GM12878 (cell line): ENCODE measurements at regions not wholly inside any gene's neighbourhood (a gene's known extent, or its start where the extent isn't known, plus 50 kb on each side); places are given as distances from the start of the nearest gene placed in this dataset.

Source experiments
- ATAC-seq: fragments of 200-7000 bp; cut with Tn5 transposase; 3 replicates; pipeline ENCODE4 v1.9.1; 2020; ENCODE audit warnings: mild to moderate bottlenecking, moderate library complexity
- BruUV-seq: library from RNA; stranded (reverse); fragments of 400-500 nt; replicated peaks from 2 replicates; lab custom pipeline; 2021; lab: Mats Ljungman, UMichigan
- CTCF ChIA-PET: fragments of 300-600 bp; sonication (Branson Sonifier 250); formaldehyde crosslinking; extraction: SDS; loops from one replicate; lab custom pipeline; 2021; ENCODE audit warnings: inconsistent platforms; lab: Yijun Ruan, JAX
- POLR2A ChIA-PET: fragments of 350-600 bp; formaldehyde crosslinking; extraction: SDS; loops from one replicate; lab custom pipeline; 2021; ENCODE audit warnings: inconsistent platforms; lab: Charles Lee
- RAD21 ChIA-PET: fragments of 300-600 bp; sonication (Branson Sonifier 250); formaldehyde crosslinking; loops from one replicate; lab custom pipeline; 2023; ENCODE audit warnings: antibody characterized with exemption; ENCODE audit not compliant: unreplicated experiment; lab: Charles Lee
- SMC1A ChIA-PET: fragments of 300-600 bp; sonication (Branson Sonifier 250); formaldehyde crosslinking; loops from one replicate; lab custom pipeline; 2023; ENCODE audit not compliant: unreplicated experiment, uncharacterized antibody; lab: Charles Lee
- DNase-seq: peaks from one replicate; pipeline ENCODE4 v3.0.0-alpha.2; 2011; ENCODE audit warnings: low read depth, low spot score
- FAIRE-seq: peaks from 3 replicates; lab custom pipeline; 2011; peaks lifted over from hg19 to GRCh38; lab: Jason Lieb, UNC
- H2AFZ ChIP-seq: 2 replicates; pipeline ENCODE4 v1.6.0; 2011; ENCODE audit warnings: low read depth, low read length, control low read depth; ENCODE audit not compliant: control insufficient read depth
- H3K27ac ChIP-seq: 2 replicates; pipeline ENCODE4 v1.5.1; 2011; ENCODE audit warnings: control low read depth; ENCODE audit not compliant: control insufficient read depth, insufficient read depth
- H3K27me3 ChIP-seq, 2 experiments: replicated peaks in 1 of 2; 2 replicates each; pipeline versions ENCODE4 v1.6.0 to v1.6.1; 2011; ENCODE audit warnings: low read length in 1 of 2; ENCODE audit not compliant: control insufficient read depth in 2 of 2, insufficient read depth in 2 of 2
- H3K36me3 ChIP-seq, 2 experiments: 2 replicates each; pipeline ENCODE4 v1.5.1; 2011; ENCODE audit warnings: low read length in 1 of 2; ENCODE audit not compliant: control insufficient read depth in 2 of 2, insufficient read depth in 2 of 2
- H3K4me1 ChIP-seq: 2 replicates; pipeline ENCODE4 v1.6.1; 2011; ENCODE audit warnings: mild to moderate bottlenecking, low read length, moderate library complexity, mixed read lengths; ENCODE audit not compliant: control insufficient read depth, insufficient read depth
- H3K4me2 ChIP-seq: 2 replicates; pipeline ENCODE4 v1.6.0; 2011; ENCODE audit warnings: control low read depth; ENCODE audit not compliant: control insufficient read depth, insufficient read depth
- H3K4me3 ChIP-seq: fragments of 200-600 bp; sonication (generic); 2 replicates; pipeline ENCODE4 v1.5.1; 2016
- H3K79me2 ChIP-seq: 2 replicates; pipeline ENCODE4 v1.6.0; 2011; ENCODE audit warnings: low read length; ENCODE audit not compliant: control insufficient read depth, insufficient read depth
- H3K9ac ChIP-seq: 2 replicates; pipeline ENCODE4 v1.8.0; 2011; ENCODE audit warnings: low read length, control low read depth, mixed read lengths; ENCODE audit not compliant: control insufficient read depth, insufficient read depth
- H3K9me3 ChIP-seq: replicated peaks from 3 replicates; pipeline ENCODE4 v1.5.1; 2011; ENCODE audit warnings: mild to moderate bottlenecking, low read length; ENCODE audit not compliant: control insufficient read depth, insufficient read depth
- H4K20me1 ChIP-seq: 2 replicates; pipeline ENCODE4 v1.6.0; 2011; ENCODE audit not compliant: control insufficient read depth, insufficient read depth
- BMI1 ChIP-seq: fragments of 450-650 bp; IDR thresholded peaks from 2 replicates; pipeline ENCODE4 v1.6.1; 2016; ENCODE audit warnings: mild to moderate bottlenecking, moderate library complexity, borderline replicate concordance
- IKZF2 ChIP-seq, 2 experiments: fragments of 450-650 bp; IDR thresholded peaks; 2 replicates each; pipeline ENCODE4 v1.6.1; 2017; ENCODE audit warnings: mild to moderate bottlenecking in 2 of 2, moderate library complexity in 2 of 2
- NFYB ChIP-seq: IDR thresholded peaks from 2 replicates; pipeline ENCODE4 v1.6.1; 2011; ENCODE audit warnings: low read depth, mild to moderate bottlenecking, low read length, improper control_type of control experiment, moderate library complexity; ENCODE audit not compliant: insufficient read depth
- SMAD1 ChIP-seq: fragments of 450-650 bp; IDR thresholded peaks from 2 replicates; pipeline ENCODE4 v1.6.1; 2018; ENCODE audit warnings: mild to moderate bottlenecking, low read depth; ENCODE audit not compliant: partially characterized antibody
- SP1 ChIP-seq: IDR thresholded peaks from one replicate; pipeline ENCODE4 v1.6.1; 2011; ENCODE audit warnings: low read depth, low read length
- WGBS: methylation state at CpG from one replicate; pipeline ENCODE4 v1.1.6; 2016; ENCODE audit warnings: low lambda C conversion rate; ENCODE audit not compliant: insufficient replicate concordance, insufficient coverage; ENCODE audit errors: missing lambda C conversion rate; 5-methylcytosine and 5-hydroxymethylcytosine counted together
- in situ Hi-C: fragments of 300-500 bp; cut with MboI; formaldehyde crosslinking; loops from 9 replicates; pipeline ENCODE4 v1.14.3; 2018; ENCODE audit warnings: mixed read lengths
- intact Hi-C: fragments of 100-400 bp; cut with micrococcal nuclease; formaldehyde crosslinking; loops from one replicate; pipeline ENCODE4 v1.14.2; 2022; ENCODE audit not compliant: unreplicated experiment
- TF ChIP-seq, protein P1 (sequence below): fragments of 450-650 bp; IDR thresholded peaks from 2 replicates; pipeline ENCODE4 v1.6.1; 2017; ENCODE audit warnings: mild to moderate bottlenecking, low read depth, inconsistent platforms; ENCODE audit not compliant: poor library complexity, severe bottlenecking
- TF ChIP-seq, protein P2 (sequence below): IDR thresholded peaks from 2 replicates; pipeline ENCODE4 v1.6.1; 2012; ENCODE audit warnings: improper control_type of control experiment, low read depth, low read length; ENCODE audit not compliant: insufficient replicate concordance

- in situ Hi-C loops = no loop called here
- H3K4me1 ChIP-seq = no peaks in the 10 kb centered on the region
- no peak for TF ChIP-seq IKZF2 (IDR thresholded peaks at IDR 0.05)
- POLR2A ChIA-PET = no interaction called here
- no peak overlapping the region for H3K4me3 ChIP-seq
- RAD21 ChIA-PET = no interaction called here
- no peak overlapping the region for H3K9ac ChIP-seq
- no peak overlapping the region for H3K4me2 ChIP-seq
- H2AFZ ChIP-seq = no peak overlapping the region
- BruUV-seq = no TSS peak
- ATAC-seq (no peak), DNase-seq (no peak), FAIRE-seq (no peak)
- intact Hi-C loops = no loop called here
- no peaks in the 10 kb centered on the region for H3K79me2 ChIP-seq
- no peaks in the 10 kb centered on the region for H4K20me1 ChIP-seq
- H3K36me3 ChIP-seq = no peaks in the 10 kb centered on the region
- H3K27me3 ChIP-seq = no peaks in the 10 kb centered on the region
- SMC1A ChIA-PET = interaction anchor here (1.2 to 1.7 kb wide), 2 partner anchors 76 to 192 kb away, joined by 4 read pairs; no protein-coding TSS in a partner anchor
- CTCF ChIA-PET = interaction anchor here (1.0 kb wide), 1 partner anchor 54 kb away, joined by 4 read pairs; no protein-coding TSS in a partner anchor
- H3K9me3 ChIP-seq = no peaks in the 10 kb centered on the region
- H3K27ac ChIP-seq = no peak overlapping the region
These were observed 1360.8 kb upstream of the CDH9 start for GRCh38 chr5:28399211-28399610.

DNA sequence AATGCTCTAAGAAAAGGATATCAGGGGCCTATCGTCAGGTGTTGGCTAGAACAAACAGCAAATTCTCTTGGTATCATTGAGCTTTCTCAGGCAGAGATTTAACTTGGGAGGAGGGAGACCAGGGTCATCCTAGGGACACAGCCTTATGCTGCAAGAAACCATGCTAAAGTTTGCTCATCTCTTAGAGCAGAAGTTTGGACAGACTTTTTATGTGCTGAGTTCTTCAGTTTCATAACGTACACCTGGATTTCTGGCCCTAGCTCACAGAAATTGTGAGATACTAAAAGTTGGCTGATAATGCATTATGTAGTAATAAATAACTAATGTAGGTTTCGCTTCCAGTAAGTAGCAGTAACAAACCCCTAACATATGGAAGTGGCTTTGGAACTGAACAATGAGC is 1359.8 kb upstream of the CDH9 start:
- CTCF ChIA-PET = no interaction called here
- no peak overlapping the region for H2AFZ ChIP-seq
- no peak overlapping the region for H3K4me3 ChIP-seq
- ATAC-seq (no peak), FAIRE-seq (no peak), DNase-seq (no peak)
- BruUV-seq = no TSS peak
- no peaks in the 10 kb centered on the region for H3K79me2 ChIP-seq
- RAD21 ChIA-PET = no interaction called here
- intact Hi-C loops (no loop called here), in situ Hi-C loops (no loop called here)
- TF ChIP-seq, protein P1, sequence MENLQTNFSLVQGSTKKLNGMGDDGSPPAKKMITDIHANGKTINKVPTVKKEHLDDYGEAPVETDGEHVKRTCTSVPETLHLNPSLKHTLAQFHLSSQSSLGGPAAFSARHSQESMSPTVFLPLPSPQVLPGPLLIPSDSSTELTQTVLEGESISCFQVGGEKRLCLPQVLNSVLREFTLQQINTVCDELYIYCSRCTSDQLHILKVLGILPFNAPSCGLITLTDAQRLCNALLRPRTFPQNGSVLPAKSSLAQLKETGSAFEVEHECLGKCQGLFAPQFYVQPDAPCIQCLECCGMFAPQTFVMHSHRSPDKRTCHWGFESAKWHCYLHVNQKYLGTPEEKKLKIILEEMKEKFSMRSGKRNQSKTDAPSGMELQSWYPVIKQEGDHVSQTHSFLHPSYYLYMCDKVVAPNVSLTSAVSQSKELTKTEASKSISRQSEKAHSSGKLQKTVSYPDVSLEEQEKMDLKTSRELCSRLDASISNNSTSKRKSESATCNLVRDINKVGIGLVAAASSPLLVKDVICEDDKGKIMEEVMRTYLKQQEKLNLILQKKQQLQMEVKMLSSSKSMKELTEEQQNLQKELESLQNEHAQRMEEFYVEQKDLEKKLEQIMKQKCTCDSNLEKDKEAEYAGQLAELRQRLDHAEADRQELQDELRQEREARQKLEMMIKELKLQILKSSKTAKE = no peak
- no peak for TF ChIP-seq SMAD1
- TF ChIP-seq SP1 = no peak
- TF ChIP-seq, protein P2, sequence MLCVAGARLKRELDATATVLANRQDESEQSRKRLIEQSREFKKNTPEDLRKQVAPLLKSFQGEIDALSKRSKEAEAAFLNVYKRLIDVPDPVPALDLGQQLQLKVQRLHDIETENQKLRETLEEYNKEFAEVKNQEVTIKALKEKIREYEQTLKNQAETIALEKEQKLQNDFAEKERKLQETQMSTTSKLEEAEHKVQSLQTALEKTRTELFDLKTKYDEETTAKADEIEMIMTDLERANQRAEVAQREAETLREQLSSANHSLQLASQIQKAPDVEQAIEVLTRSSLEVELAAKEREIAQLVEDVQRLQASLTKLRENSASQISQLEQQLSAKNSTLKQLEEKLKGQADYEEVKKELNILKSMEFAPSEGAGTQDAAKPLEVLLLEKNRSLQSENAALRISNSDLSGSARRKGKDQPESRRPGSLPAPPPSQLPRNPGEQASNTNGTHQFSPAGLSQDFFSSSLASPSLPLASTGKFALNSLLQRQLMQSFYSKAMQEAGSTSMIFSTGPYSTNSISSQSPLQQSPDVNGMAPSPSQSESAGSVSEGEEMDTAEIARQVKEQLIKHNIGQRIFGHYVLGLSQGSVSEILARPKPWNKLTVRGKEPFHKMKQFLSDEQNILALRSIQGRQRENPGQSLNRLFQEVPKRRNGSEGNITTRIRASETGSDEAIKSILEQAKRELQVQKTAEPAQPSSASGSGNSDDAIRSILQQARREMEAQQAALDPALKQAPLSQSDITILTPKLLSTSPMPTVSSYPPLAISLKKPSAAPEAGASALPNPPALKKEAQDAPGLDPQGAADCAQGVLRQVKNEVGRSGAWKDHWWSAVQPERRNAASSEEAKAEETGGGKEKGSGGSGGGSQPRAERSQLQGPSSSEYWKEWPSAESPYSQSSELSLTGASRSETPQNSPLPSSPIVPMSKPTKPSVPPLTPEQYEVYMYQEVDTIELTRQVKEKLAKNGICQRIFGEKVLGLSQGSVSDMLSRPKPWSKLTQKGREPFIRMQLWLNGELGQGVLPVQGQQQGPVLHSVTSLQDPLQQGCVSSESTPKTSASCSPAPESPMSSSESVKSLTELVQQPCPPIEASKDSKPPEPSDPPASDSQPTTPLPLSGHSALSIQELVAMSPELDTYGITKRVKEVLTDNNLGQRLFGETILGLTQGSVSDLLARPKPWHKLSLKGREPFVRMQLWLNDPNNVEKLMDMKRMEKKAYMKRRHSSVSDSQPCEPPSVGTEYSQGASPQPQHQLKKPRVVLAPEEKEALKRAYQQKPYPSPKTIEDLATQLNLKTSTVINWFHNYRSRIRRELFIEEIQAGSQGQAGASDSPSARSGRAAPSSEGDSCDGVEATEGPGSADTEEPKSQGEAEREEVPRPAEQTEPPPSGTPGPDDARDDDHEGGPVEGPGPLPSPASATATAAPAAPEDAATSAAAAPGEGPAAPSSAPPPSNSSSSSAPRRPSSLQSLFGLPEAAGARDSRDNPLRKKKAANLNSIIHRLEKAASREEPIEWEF = no peak
- TF ChIP-seq NFYB = no peak
- TF ChIP-seq BMI1 = no peak
- H3K9me3 ChIP-seq = no peaks in the 10 kb centered on the region
- H3K27ac ChIP-seq = no peak overlapping the region
- no peaks in the 10 kb centered on the region for H3K4me1 ChIP-seq
- H3K36me3 ChIP-seq = no peaks in the 10 kb centered on the region
- WGBS = 11% methylated on average over 3 of the region's 3 CpGs
- H3K9ac ChIP-seq = no peak overlapping the region
- POLR2A ChIA-PET = interaction anchor here (0.7 kb wide), 1 partner anchor 349 kb away, joined by 3 read pairs; no protein-coding TSS in a partner anchor
- no peak overlapping the region for H3K4me2 ChIP-seq
- H4K20me1 ChIP-seq = no peaks in the 10 kb centered on the region
- SMC1A ChIA-PET = interaction anchor here (1.5 to 1.7 kb wide), 2 partner anchors 11 to 77 kb away, joined by 4 to 10 read pairs; no protein-coding TSS in a partner anchor
- no peaks in the 10 kb centered on the region for H3K27me3 ChIP-seq
